CD14-positive monocyte (primary cell): ENCODE measurements at regions not wholly inside any gene's neighbourhood (a gene's known extent, or its start where the extent isn't known, plus 50 kb on each side); places are given as distances from the start of the nearest gene placed in this dataset.

Source experiments
- DNase-seq, 3 donors: peaks; one replicate each; pipeline ENCODE4 v3.0.0-alpha.2; 2011 to 2022
- H2AFZ ChIP-seq: 2 replicates; pipeline ENCODE4 v1.6.0; 2012; ENCODE audit warnings: mild to moderate bottlenecking, low read depth, low read length, inconsistent platforms; ENCODE audit not compliant: insufficient read depth, poor library complexity, severe bottlenecking
- H3K27ac ChIP-seq, 2 donors: 1 replicate in 1 of 2; 2 replicates in 1 of 2; pipeline ENCODE4 v1.5.1; 2012 to 2013; ENCODE audit warnings: low read length in 2 of 2, control low read depth in 1 of 2, inconsistent platforms in 1 of 2, low read depth in 1 of 2, mild to moderate bottlenecking in 1 of 2
- H3K27me3 ChIP-seq, 2 donors: one replicate each; pipeline versions ENCODE4 v1.6.0 to v1.6.1; 2011 to 2013; ENCODE audit warnings: low read length in 2 of 2; ENCODE audit not compliant: control insufficient read depth in 2 of 2, insufficient read depth in 2 of 2
- H3K36me3 ChIP-seq, 2 donors: replicated peaks in 1 of 2; 1 replicate in 1 of 2; 2 replicates in 1 of 2; pipeline versions ENCODE4 v1.5.1 to v1.6.1; 2012 to 2013; ENCODE audit warnings: low read length in 2 of 2, control low read depth in 1 of 2, inconsistent platforms in 1 of 2, mild to moderate bottlenecking in 1 of 2; ENCODE audit not compliant: insufficient read depth in 2 of 2, control insufficient read depth in 1 of 2
- H3K4me1 ChIP-seq, 2 donors: 1 replicate in 1 of 2; 2 replicates in 1 of 2; pipeline versions ENCODE4 v1.5.1 to v1.6.1; 2012 to 2013; ENCODE audit warnings: low read length in 2 of 2, control low read depth in 1 of 2, inconsistent platforms in 1 of 2, mild to moderate bottlenecking in 1 of 2, moderate library complexity in 1 of 2; ENCODE audit not compliant: insufficient read depth in 2 of 2, control insufficient read depth in 1 of 2
- H3K4me2 ChIP-seq: replicated peaks from 2 replicates; pipeline ENCODE3; 2012; ENCODE audit warnings: low read length, moderate library complexity, mild to moderate bottlenecking; ENCODE audit not compliant: poor library complexity, severe bottlenecking; ENCODE audit errors: extremely low read depth
- H3K4me3 ChIP-seq, 3 experiments: fragments of 200-600 bp in 1 of 3; sonication (generic) in 1 of 3; replicated peaks in 1 of 3; 1 replicate in 2 of 3; 2 replicates in 1 of 3; pipeline ENCODE4 v1.5.1; 2011 to 2013; ENCODE audit warnings: low read length in 3 of 3, mild to moderate bottlenecking in 3 of 3, control low read depth in 2 of 3, low read depth in 2 of 3, inconsistent platforms in 1 of 3, moderate library complexity in 1 of 3
- H3K79me2 ChIP-seq: 2 replicates; pipeline ENCODE4 v1.6.0; 2012; ENCODE audit warnings: mild to moderate bottlenecking, control low read depth, inconsistent platforms, low read length, moderate library complexity; ENCODE audit not compliant: insufficient read depth
- H3K9ac ChIP-seq: 2 replicates; pipeline ENCODE4 v1.6.0; 2017; ENCODE audit warnings: low read length, mild to moderate bottlenecking; ENCODE audit not compliant: insufficient read depth, poor library complexity, severe bottlenecking
- H3K9me3 ChIP-seq, 2 donors: replicated peaks in 1 of 2; 1 replicate in 1 of 2; 2 replicates in 1 of 2; pipeline versions ENCODE4 v1.5.1 to v1.6.1; 2012 to 2013; ENCODE audit warnings: low read length in 2 of 2, control low read depth in 1 of 2; ENCODE audit not compliant: control insufficient read depth in 1 of 2, insufficient read depth in 1 of 2
- H4K20me1 ChIP-seq: 2 replicates; pipeline ENCODE4 v1.6.0; 2012; ENCODE audit warnings: mild to moderate bottlenecking, low read length, control low read depth, moderate library complexity; ENCODE audit not compliant: insufficient read depth
- H3K27ac Mint-ChIP-seq, 7 donors: one replicate each; pipeline ENCODE4 v1.8.0; 2020; ENCODE audit warnings: mild to moderate bottlenecking in 7 of 7, mixed read lengths in 7 of 7, moderate library complexity in 6 of 7, inconsistent platforms in 2 of 7
- H3K27me3 Mint-ChIP-seq, 3 donors: one replicate each; pipeline ENCODE4 v1.8.0; 2021 to 2022; ENCODE audit warnings: low read depth in 3 of 3, mild to moderate bottlenecking in 3 of 3, mixed read lengths in 3 of 3, moderate library complexity in 3 of 3, inconsistent platforms in 1 of 3
- H3K36me3 Mint-ChIP-seq, 2 donors: one replicate each; pipeline ENCODE4 v1.8.0; 2020; ENCODE audit warnings: mixed read lengths in 2 of 2, inconsistent platforms in 1 of 2, mild to moderate bottlenecking in 1 of 2
- H3K4me1 Mint-ChIP-seq: one replicate; pipeline ENCODE4 v1.8.0; 2020; ENCODE audit warnings: mild to moderate bottlenecking, mixed read lengths
- H3K4me3 Mint-ChIP-seq, 2 donors: one replicate each; pipeline ENCODE4 v1.8.0; 2020; ENCODE audit warnings: mild to moderate bottlenecking in 2 of 2, mixed read lengths in 2 of 2, moderate library complexity in 1 of 2
- H3K9me3 Mint-ChIP-seq, 7 donors: one replicate each; pipeline ENCODE4 v1.8.0; 2020 to 2022; ENCODE audit warnings: mixed read lengths in 7 of 7, mild to moderate bottlenecking in 6 of 7, moderate library complexity in 6 of 7, inconsistent platforms in 2 of 7
- CTCF ChIP-seq: fragments of 200-600 bp; IDR thresholded peaks from one replicate; pipeline ENCODE4 v1.8.0; 2022; ENCODE audit warnings: antibody characterized with exemption, mild to moderate bottlenecking
- WGBS: methylation state at CpG from one replicate; pipeline ENCODE4 v1.1.5; 2013; ENCODE audit warnings: missing lambda C conversion rate; ENCODE audit not compliant: insufficient coverage; 5-methylcytosine and 5-hydroxymethylcytosine counted together
- intact Hi-C, 2 donors: fragments of 100-400 bp; cut with micrococcal nuclease; formaldehyde crosslinking; loops; one replicate each; pipeline versions ENCODE4 v1.15.0 to v1.15.1; 2023

- Histone ChIP-seq H3K4me1 (no peaks in the 10 kb centered on the region), H3K4me2 (no peak overlapping the region), H3K27ac (no peak overlapping the region), H2AFZ (no peak overlapping the region), H4K20me1 (no peaks in the 10 kb centered on the region), H3K36me3 (no peaks in the 10 kb centered on the region), H3K9ac (no peak overlapping the region), H3K27me3 (no peaks in the 10 kb centered on the region), H3K79me2 (no peaks in the 10 kb centered on the region), H3K4me3 (no peak overlapping the region), H3K9me3 (no peaks in the 10 kb centered on the region)
- no peak for DNase-seq
- peaks cover 0 to 3% (median 0%) of the 10 kb centered on the region in 7 donors for H3K9me3 Mint-ChIP-seq
- intact Hi-C loops = no loop called here
- no peaks in the 10 kb centered on the region for H3K4me1 Mint-ChIP-seq
- H3K36me3 Mint-ChIP-seq = no peaks in the 10 kb centered on the region
- no peak overlapping the region for H3K27ac Mint-ChIP-seq
- TF ChIP-seq CTCF = no peak
- WGBS = 100% methylated on average over 2 of the region's 3 CpGs
- H3K4me3 Mint-ChIP-seq = no peak overlapping the region
- peaks cover 0 to 9% (median 0%) of the 10 kb centered on the region in 3 donors for H3K27me3 Mint-ChIP-seq
These were observed 70.9 kb upstream of the OTX2 start for GRCh38 chr14:56881181-56881580.

DNA sequence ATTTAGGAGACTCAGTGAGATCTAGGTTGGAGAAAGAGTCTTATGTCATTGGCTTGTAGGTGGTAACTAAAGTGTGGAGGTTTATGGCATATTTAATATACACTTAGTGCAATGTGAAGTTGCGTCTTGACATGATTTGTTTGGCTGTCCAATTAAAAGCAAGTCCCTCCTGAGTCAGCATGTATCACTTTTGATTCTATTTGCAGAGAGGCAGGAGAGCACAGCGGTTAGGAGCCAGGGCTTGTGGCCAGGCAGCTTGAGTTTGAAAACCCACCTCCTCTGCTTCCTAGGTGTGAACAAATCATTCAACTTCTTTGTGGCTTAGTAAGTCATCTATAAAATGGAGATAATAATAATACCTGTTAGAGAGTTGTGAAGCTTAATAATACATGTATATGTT, 68.5 kb upstream of the OTX2 start:
- H2AFZ ChIP-seq = no peak overlapping the region
- H3K27ac ChIP-seq = no peak overlapping the region
- H4K20me1 ChIP-seq = no peaks in the 10 kb centered on the region
- Mint-ChIP-seq H3K27ac (no peak overlapping the region), H3K36me3 (no peaks in the 10 kb centered on the region), H3K4me1 (no peaks in the 10 kb centered on the region), H3K27me3 (peaks cover 0 to 6% (median 2%) of the 10 kb centered on the region in 3 donors), H3K9me3 (peaks cover 0 to 4% (median 0%) of the 10 kb centered on the region in 7 donors), H3K4me3 (no peak overlapping the region)
- no peak overlapping the region for H3K4me3 ChIP-seq
- H3K9me3 ChIP-seq = no peaks in the 10 kb centered on the region
- H3K4me1 ChIP-seq = no peaks in the 10 kb centered on the region
- H3K36me3 ChIP-seq = no peaks in the 10 kb centered on the region
- no peak overlapping the region for H3K4me2 ChIP-seq
- H3K79me2 ChIP-seq = no peaks in the 10 kb centered on the region
- no peaks in the 10 kb centered on the region for H3K27me3 ChIP-seq
- intact Hi-C loops = no loop called here
- DNase-seq = no peak
- no peak overlapping the region for H3K9ac ChIP-seq
- no peak for TF ChIP-seq CTCF
- WGBS = 100% methylated on average over 1 of the region's 2 CpGs
